ENCODE measurements at regions not wholly inside any gene's neighbourhood (a gene's known extent, or its start where the extent isn't known, plus 50 kb on each side); places are given as distances from the start of the nearest gene placed in this dataset.
A peak's percentile ranks its signal among the peaks of the same experiment; 100 is the strongest.
"Not testable (repeated sequence)": the region's sequence is repeated elsewhere in the genome, so short reads cannot be mapped to it uniquely, and the experiment has no call there.

DNA sequence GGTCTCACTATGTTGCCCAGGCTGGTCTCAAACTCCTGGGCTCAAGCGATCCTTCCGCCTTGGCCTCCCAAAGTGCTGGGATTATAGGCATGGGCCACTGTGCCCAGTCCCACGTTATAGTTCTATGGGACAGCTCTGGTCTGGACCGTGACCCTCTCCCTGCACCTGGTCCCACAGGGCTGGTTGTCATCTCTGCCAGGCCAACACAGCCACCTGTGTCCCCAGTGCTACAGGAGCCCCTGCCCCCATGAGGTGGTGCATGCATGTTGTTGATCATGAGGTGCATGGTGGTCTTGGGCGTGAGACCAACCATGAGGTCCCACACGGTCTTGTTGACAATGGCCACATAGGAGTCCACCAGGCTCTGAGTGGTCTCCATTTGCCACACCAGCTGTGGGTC lies 51.0 kb upstream of the UBE2Q2 start:
- not testable (repeated sequence) for DNase-seq

GRCh38 chr15:75791337-75791713 lies 51.9 kb upstream of the UBE2Q2 start:
- DNase-seq, result no peak

- DNase-seq, result no peak
These were observed 52.5 kb upstream of the UBE2Q2 start for GRCh38 chr15:75790631-75791336.

GRCh38 chr15:75786575-75786947 lies 56.7 kb upstream of the UBE2Q2 start:
- DNase-seq, result no peak

DNA sequence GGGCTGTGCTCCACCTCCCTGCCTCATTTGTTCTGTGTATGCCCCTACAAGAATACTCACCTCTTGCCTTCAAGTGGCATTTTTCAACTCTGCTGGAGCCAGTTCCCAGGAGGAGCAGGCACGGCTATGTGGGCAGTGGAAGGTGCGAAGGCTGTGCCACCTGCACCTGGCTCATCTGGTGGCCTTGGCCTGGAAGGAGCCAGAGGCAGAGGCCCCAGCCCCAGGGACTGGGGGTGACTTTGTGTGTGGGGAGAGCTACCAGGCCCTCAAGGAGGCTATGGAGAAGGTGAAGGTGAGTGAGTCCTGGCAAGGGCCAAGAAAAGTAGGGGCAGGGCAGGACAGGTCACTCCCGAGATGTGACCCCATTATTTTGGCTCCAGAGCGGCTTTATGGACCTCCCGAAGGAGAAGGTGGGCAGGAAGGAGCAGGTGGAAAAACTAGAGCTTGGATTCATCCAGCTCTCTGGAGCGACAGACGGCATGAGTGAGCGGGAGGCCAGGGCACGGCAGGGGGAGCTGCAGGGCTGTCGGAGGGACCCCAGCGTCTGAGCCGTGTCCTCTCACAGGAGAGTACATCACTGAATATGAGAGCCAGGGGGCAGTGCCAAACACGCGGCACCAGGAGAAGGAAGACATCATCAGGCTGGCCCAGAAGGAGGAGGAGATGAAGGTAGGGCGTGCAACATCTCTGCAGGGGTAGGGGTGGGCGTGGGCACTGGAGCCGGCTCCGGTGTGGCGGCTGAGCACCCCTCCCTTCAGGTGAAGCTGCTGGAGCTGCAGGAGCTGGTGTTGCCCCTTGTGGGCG lies 57.3 kb upstream of the UBE2Q2 start:
- peak; percentile 54 for DNase-seq

DNA sequence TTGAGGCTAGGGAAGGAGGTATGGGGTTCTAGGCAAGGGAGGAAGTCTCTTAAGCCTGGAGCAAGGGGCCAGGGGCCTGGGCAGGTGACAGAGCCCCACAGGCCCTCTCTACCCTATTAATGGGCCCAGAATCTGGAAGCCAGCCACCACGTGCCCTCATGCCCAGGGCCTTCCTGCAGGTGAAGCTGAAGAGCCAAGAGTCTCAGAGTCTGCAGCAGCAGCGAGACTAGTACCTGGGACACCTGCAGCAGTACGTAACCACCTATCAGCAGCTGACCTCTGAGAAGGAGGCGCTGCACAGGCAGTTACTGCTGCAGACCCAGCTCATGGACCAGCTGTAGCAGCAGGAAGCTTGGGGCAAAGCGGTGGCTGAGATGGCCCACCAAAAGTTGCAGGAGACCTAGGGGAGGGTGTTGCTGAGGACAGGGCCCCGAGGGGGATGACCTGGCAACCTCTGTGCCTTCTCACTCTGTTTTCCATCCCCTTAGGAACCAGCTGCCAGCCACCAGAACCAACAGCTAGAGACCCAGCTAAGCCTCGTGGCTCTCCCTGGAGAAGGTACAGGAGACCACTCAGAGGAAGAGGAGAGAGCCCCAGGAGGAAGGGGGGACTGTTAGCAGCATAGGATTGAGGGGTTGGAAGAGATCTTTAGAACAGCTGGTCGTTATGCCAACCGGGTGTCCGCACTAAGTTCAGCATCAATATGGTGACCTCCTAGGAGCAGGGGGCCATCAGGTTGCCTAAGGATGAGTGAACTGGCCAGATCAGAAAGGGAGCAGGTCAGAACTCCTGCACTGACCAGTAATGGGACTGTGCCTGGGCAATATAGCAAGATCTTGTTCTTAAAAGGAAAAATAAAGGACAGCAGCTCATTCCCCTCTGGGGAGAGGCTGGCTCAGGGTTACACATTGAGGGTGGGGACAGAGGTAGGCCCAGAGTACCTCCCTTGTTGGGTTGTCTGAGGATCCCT lies 58.5 kb upstream of the UBE2Q2 start:
- not testable (repeated sequence) for DNase-seq

- not testable (repeated sequence) for DNase-seq
These were observed 59.7 kb upstream of the UBE2Q2 start for GRCh38 chr15:75783566-75783965.

GRCh38 chr15:75782926-75783325 lies 60.3 kb upstream of the UBE2Q2 start:
- no peak for DNase-seq

DNA sequence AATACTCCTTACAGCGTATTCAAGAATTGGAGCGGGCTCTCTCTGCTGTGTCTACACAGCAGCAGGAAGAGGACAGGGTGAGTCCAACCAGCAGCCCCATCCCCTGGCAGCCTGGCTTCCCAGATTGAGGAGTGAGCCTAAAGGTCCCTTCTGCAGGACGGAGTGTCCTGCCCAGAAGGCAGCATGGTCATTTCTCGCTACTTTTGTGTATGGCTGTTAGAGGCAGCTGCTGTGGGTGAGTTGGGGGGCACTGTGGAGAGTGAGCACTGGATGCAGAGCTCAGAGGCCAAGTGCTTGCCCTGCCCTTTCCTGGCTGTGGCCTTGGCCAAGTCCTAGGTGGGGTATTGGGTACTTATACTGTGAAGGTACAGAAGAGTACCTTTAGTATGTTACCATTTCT lies 62.3 kb upstream of the UBE2Q2 start:
- not testable (repeated sequence) for DNase-seq

DNA sequence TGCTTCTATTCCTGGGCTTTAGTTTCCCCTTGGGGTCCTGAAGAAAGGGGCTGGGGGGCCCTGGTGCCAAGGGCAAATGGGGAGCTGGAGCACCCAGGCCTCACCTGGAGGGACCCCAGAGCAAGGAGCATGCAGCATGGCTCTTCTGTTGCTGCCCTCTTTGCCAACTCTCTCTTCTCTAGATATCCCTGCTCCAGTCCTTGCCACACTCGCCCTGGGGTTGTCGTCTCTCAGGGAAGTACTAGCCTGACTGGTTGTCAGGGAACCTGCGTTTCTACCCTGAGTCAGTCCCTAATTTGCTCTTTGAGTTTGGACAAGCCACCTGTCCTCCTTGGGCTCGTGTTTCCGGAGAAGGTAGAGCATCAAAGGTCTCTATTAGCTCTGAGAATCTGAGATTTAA lies 63.7 kb upstream of the UBE2Q2 start:
- DNase-seq, result no peak

DNA sequence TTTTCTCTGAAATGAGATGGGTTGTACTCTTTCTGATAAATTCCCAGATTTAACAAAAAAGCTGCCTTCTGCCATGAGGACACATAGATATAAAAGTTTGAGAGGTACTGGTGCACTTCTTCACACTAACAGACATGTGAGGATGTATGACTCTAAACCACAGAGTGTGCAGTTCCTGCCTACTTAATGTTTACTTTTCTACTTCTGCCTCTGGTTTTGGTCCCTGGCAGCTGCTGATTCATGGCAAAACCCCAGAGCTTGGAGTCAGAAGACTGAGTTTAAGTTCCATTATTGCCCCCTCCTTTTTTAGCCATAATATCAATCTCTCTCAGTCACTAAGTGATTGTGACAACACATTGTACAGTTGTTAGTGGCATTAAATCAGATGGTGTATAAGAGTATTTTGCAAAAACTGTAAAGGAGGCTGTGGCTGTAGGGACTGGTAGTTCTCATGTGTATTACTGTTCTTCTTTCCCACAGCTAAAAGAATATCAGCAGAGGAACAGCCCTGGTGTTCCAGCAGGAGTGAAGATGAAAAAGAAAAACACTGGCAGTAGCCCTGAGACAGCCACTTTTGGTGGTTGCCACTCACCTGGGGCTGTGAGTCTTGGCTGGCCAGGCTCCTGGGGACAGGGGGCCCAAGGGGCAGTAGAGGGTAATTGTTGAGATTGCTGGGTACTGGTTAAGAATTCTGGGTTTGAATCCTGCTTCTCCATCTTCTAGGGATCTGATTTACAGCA lies 64.4 kb upstream of the CSPG4 start:
- not testable (repeated sequence) for DNase-seq

- no peak for DNase-seq
These were observed 63.4 kb upstream of the CSPG4 start for GRCh38 chr15:75776065-75776423.

DNA sequence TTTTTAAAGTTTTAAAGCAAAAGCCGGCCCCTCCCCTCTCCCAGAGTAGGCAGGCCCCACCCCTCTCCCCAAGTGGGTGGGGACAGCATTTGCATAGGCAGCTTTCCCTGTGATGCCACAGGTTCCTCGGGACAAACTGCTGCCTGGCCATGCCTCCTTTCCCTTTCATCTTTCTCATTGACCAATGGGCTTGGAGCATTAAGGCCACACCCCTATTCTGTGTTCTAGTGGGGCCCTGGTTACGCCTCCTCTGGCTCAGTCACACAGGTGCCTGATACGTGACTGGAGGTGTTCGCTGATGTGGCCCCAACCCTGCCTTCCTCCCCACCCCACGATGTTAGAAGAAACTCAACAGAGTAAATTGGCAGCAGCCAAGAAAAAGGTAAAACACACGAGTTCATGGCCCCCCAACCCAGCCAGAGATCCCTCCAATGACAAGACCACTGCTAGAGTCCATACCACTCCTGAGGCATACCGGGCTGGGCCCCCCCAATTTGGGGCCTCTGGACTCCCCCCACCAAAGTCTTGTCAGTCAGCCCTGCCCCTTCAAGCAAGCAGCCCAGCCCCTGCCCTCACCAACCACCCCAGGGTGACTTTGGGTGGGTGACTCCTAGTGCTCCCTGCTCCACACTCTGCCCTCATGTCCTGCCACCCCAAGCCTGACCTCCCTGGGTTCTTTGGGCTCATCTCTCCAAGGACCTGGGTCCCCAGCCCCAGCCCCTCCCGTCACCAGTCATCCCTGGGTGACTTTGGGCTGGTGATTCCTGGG lies 62.8 kb upstream of the CSPG4 start:
- no peak for DNase-seq

DNA sequence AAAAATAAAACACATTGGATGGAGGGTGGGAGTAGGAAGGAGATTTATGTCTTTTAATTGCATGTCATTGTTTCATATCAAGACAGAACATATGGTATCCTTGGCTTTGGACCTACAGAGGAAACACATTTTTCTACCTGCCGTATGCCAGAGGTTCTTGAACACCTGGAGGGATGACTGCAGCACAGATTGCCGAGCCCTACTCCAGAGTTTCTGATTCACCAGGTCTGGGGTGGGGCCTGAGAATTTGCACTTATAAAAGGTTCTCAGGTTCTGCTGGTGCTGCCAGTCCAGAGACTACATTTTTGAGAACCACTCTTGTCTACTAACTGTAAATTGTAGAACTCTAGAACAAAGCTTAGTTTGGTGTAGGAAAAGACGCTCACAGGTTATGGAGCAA lies 61.3 kb upstream of the CSPG4 start:
- DNase-seq, result not testable (repeated sequence)

DNA sequence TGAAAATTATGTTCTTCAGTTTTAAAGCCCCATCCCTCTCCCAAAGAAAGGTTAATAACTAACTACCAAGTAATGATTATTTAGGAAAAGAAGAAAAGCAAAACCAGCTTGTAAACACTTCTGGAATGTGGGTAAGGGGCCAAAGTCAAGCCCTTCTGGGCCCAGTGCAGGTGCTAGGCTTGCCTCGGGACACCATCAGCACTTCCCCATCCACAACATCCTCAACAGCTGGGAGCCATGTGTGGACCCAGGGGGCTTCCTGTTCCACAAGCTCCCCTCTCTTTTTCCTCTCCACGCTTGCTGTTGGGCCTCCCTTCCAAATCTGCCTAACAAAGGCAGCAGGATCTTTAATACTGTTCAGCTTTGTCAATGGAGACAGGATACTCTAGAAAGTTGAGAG lies 58.4 kb upstream of the CSPG4 start:
- DNase-seq, result not testable (repeated sequence)

GRCh38 chr15:75770131-75770530 lies 57.5 kb upstream of the CSPG4 start:
- DNase-seq, result no peak

- DNase-seq, result not testable (repeated sequence)
These were observed 55.9 kb upstream of the CSPG4 start for GRCh38 chr15:75768526-75768925.

DNA sequence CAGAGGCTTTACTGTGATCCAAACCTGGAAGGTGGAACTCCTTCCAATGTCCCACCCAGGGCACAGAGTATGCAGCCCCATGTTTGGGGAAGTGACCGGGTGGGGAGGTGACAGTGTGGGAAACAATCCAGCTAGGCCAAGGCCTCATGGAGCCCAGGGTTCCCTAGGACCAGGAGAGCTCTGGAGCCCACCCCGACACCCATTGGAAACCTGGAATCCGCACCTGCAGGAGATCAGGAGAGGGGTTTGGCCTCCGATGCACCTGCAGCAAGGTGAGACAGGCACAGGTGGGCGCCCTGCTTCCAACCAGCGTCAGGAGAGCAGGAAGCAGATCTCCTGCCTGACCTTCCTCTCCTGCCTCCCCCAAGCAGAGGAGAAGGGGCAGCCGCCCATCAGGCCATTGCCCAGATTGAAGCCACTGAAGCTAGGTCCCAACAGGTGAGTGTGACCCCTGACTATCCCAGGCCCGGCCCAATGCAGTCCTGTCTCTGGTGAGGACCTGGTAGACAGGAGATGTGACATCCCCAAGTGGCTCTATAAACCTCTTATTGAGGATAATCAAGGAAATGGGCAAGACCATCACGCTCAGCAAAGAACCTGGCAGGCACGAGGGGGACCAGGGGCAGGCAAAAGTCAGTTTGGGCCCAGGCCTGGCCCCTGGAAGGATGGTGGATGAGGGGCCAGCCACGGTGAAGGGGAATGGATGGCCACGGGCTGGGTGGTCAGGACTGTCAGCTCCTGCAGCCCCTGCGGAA lies 53.1 kb upstream of the CSPG4 start:
- DNase-seq, result not testable (repeated sequence)

GRCh38 chr15:75764845-75765550 lies 52.4 kb upstream of the CSPG4 start:
- DNase-seq, result not testable (repeated sequence)
